ENCODE measurements at regions not wholly inside any gene's neighbourhood (a gene's known extent, or its start where the extent isn't known, plus 50 kb on each side); places are given as distances from the start of the nearest gene placed in this dataset.
"Not testable (repeated sequence)": the region's sequence is repeated elsewhere in the genome, so short reads cannot be mapped to it uniquely, and the experiment has no call there.

GRCh38 chr3:140863580-140864009 is 78.0 kb upstream of the SLC25A36 start:
- TF ChIP-seq CTCF (conservative IDR thresholded peaks at IDR 0.05; ENCODE audit: low read depth, low read length), result peak; percentile 45
- no peak for DNase-seq (ENCODE audit: low read depth)
- H3K4me3 ChIP-seq (ENCODE audit: low read length), result no peak overlapping the region

GRCh38 chr3:140870351-140870750 is 71.3 kb upstream of the SLC25A36 start:
- H3K4me3 ChIP-seq (ENCODE audit: low read length), result no peak overlapping the region
- TF ChIP-seq CTCF (conservative IDR thresholded peaks at IDR 0.05; ENCODE audit: low read depth, low read length), result no peak
- no peak for DNase-seq (ENCODE audit: low read depth)

- TF ChIP-seq CTCF (conservative IDR thresholded peaks at IDR 0.05; ENCODE audit: low read depth, low read length), result no peak
- H3K4me3 ChIP-seq (ENCODE audit: low read length), result no peak overlapping the region
Observed at GRCh38 chr3:140871022-140871421, 70.6 kb upstream of the SLC25A36 start.

GRCh38 chr3:140872165-140872564 is 69.5 kb upstream of the SLC25A36 start:
- DNase-seq (ENCODE audit: low read depth); H3K4me3 ChIP-seq (ENCODE audit: low read length): not testable (repeated sequence)

More at GRCh38 chr3:140871022-140871421, 70.6 kb upstream of the SLC25A36 start:
- DNase-seq (ENCODE audit: low read depth), result no peak

- no peak for TF ChIP-seq CTCF (conservative IDR thresholded peaks at IDR 0.05; ENCODE audit: low read depth, low read length)
- DNase-seq (ENCODE audit: low read depth), result no peak
- no peak overlapping the region for H3K4me3 ChIP-seq (ENCODE audit: low read length)
Observed at GRCh38 chr3:140883428-140884040, 58.1 kb upstream of the SLC25A36 start.

GRCh38 chr3:140885697-140886096 is 55.9 kb upstream of the SLC25A36 start:
- H3K4me3 ChIP-seq (ENCODE audit: low read length); DNase-seq (ENCODE audit: low read depth): not testable (repeated sequence)
